NCI-H774 (cell line): ENCODE measurements at regions not wholly inside any gene's neighbourhood (a gene's known extent, or its start where the extent isn't known, plus 50 kb on each side); places are given as distances from the start of the nearest gene placed in this dataset.
"Not testable (repeated sequence)": the region's sequence is repeated elsewhere in the genome, so short reads cannot be mapped to it uniquely, and the experiment has no call there.

ENCODE experiments used
- DNase-seq: peaks from one replicate; lab custom pipeline; 2025; lab: John Stamatoyannopoulos, UW

DNA sequence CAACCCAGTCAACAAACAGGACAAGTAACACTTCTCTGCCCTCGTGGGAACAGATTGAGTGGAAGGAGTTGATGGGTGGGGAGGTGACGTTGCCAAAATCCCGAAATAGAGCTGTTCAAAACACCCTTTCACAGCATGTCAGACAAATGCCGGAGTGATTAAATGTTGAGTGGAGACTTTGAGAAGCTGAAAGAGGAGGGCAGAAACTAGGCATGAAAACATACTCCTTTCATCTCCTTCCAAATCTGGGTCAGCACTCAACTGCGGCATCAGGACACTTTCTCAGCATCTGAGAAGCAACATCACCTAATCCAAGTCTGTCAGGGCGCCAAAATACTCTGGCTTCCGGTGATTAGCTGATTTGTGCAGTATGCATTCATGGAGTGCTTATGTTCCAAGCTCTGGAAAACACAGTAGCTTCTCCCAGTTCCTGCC, 51.5 kb upstream of the MRI1 start:
- no peak for DNase-seq

DNA sequence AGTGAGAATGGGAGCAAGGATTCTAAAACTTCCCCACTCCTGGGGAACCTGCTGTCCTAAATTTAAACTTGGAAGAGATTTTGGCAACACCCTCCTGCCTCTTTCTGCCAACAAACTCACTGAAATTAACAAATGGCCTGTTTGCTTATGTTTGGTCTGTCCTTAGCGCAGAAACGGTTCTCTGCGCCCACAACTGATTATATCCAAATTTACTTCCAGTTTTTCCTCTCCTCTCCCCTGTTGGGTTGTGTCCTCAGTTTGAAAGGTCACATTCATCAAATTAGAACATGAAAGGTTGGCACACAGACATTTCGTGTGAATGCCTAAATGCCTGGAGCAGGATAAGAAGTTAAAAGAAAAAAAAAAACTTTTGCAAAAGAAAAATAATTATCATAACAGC, 56.4 kb upstream of the MRI1 start:
- DNase-seq = no peak

DNA sequence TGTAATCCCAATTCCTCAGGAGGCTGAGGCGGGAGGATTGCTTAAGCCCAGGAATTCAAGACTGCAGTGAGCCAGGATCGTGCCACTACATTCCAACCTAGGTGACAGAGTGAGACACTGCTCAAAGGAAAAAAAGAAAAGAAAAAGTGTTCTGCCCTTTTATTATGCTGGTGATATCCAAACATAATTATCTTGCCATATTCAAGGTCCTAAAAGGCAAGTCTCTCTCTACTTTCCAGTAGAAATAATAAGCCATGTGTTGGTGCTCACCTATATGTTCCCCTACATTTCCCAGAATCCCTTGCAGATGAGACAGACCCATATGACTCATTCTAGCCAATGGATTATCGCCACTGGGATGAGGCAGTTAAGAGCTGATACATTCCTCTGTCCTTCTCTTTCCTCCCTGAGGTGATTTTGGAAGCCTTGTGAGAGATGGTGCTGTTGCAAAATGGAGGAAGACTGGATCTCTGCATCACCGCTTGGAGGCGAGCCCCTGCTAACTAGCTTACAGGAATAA, 58.3 kb upstream of the MRI1 start:
- no peak for DNase-seq

DNA sequence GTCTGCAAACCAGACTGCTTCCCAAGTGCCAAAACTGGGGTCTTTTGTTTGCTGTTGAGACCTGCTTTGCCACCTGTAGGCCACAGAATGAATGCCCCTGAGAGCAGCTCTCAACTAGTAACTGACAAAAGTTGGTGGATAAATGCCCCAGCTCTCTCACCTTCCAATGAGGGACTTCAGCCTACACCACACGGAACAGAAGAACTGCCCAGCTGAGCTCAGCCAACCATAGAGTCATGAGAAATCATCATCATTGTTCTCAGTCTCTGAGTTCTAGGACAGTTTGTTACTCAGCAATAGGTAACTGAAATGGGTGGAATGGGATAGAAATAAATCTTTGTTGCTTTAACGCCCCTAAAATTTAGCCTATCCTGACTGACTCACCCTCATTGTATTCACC, 59.1 kb upstream of the MRI1 start:
- DNase-seq = no peak

DNA sequence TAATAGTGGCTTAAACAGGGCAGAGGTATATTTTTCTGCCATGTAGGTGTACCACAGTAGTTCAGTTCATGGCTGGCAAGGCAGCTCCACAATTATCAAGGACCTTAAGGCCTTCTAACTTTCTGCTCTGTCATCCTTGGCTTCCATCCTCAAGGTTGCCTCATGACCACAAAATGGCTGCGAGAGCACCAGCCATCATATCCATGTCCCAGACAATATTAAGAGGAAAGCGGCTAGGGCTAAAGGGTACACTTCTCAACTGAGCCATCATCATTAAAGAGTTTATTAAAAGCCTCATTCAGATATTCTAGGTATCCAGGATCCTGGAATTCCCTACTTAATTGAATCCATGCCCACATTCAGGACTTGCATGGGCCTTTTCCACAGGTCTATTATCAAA, 62.7 kb upstream of the MRI1 start:
- no peak for DNase-seq

DNA sequence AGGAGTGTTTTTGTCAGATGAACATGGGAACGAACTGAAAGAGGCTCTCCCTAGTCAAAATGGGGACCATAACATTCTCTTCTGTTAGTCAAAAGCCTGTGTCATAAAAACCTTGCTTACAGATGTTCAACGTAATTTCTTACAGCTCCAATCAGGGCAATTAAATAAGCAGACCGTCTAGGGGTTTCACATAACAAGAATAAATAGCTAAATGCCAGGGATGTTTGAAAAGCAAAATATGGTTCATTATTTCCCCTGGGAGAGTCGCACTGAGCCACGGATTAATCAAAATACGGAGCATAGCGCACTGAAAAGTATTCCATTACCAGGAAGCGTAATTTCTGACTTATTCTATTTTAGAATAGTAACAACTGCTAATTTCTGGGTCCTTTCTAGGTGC, 63.7 kb upstream of the MRI1 start:
- DNase-seq = no peak

DNA sequence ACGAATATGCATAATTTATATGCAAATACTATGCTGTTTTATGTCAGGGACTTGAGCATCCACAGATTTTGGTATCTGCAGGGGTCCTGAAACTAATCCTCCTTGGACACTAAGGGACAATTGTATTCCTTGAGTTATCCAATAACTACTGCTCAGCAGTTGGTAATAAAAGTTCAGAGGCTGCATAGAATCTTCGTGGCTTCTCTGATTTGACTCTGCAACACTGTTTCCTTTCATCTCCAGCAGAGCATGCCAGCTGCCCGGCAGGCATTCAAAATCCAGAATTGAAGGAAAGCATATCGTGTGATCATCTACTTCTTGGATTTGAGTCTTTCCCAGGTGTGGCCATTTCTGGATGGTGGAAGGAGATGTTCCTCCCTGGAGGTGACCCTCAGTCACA, 64.5 kb upstream of the MRI1 start:
- no peak for DNase-seq

DNA sequence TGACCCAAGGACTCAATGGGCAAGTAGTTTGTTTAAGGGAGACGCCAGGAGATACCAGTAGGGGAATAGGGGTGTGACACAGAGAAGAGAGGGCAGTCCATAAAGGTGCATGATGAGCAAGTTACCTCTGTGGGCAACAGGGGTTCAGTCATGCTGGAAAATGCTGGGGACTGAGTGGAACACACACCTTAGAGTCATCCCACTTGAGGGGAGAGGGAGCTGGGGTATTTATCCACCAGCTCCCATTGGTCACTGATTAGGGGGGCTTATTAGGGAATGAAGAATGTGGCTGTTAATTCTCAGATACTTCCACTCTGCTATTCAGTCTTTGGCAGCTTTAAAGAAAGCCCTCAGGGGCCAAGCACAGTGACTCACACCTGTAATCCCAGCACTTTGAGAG, 67.5 kb upstream of the MRI1 start:
- no peak for DNase-seq

DNA sequence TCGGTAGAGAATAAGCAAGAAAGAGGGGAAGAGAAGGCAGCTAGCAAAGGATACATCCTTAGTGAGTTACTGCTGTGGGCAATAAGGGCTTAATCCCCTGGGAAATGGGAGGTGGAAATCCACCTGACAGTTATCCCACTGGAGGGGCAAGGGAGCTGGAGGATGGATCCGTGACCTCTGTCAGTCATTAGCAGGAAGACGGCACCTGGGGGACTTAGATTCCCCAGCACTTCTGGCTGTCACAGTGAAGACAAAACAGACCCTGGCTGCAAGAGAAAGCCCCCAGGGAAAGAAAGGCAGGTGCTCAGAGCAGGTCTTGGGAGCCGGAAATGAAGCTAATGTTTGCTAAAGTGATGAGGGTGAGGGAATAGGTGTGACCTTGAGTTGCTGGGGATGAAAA, 70.4 kb upstream of the MRI1 start:
- DNase-seq = no peak

DNA sequence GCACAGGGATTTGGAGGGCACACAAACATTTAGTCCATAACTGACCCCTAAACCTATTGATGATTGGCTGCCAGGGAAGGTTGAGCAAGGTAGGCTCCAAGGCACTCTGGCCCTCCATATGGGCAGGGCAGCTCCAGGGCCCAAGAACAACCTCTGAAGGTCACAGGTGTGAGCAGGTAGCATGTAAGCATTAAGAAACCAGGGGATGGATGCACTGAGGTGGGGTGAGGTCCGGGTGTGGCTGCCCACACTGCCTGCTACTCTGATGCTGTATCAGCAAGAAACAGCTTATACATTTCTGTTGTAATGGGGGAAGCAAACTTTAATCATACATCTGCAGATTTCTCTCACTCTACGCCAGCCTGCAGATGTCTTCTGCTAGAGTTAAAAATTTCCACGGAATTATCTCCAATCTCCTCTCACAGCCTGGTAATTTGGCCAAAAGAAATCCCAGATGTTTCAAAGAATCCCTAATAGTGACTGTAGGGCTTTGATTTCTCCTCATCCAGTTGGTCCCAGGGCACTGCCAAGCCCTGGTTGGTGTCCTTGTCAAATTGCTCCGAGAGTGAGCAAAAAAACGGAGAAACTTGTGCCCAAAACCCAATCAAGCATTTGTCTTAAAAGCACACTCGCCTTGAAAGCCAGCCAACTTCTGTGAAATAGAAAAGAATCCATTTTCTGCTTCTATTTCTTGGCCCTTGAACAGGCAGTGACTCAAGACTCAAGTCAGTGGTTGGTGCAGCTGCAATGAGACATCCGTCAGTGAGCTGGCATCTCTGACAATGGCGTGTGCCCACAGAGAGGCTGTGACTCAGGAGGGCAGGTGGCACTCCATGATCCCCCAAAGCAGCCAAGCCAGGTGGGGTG, 72.5 kb upstream of the MRI1 start:
- DNase-seq = no peak

DNA sequence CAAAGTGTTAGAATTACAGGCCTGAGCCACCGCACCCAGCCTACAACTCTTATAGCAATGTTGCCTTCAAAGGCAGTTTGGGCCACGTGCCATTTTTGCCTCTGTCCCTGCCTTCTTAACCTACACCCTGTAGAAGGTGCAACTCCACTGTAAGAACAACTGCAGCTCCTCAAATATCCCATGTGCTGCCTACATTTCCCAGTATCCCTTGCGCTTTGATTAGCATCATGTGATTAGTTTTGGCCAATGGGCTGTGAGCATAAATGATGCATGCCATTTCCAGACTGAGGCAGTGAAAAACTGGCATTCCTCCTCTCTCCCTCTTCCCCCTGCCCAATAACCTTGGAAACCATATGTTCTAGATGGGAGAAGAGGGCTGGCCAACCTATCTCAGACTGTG, 75.2 kb upstream of the MRI1 start:
- DNase-seq = no peak

DNA sequence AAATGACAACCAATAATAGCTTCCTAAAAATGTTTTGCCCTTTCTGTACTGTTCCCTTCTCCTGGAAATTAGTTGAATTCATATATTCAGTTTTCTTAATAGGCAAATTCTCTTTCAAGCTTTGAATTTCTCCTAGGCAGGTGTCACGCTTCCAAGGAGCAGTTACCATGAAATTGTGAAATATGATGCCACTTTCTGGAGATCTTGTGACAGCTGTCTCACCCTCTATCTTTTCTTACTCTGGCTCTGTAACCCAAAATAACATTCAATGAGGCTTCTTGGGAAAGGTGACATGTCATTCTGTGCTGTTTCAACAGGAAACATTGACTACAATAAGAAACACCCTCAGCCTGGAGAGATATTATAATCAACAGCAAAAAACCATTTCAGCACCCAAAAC, 80.3 kb upstream of the MRI1 start:
- no peak for DNase-seq

DNA sequence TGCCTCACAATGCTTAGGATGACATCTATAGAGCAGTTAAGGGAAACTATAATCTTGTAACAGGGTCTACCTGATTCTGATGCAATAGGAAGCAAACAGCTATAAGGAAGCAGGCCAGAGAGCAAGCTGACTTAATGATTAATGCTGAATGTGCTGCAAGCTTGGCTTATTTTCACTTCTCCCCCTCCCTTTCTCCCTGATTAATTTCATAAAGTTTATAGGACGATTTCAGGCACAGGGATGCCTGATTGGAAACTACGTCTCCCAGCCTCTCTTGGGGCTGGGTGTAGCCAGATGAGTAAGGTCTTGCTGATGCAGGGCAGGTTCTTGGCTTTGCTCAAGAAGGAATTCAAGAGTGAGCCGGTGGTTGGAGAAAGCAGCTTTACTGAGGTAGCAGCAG, 82.8 kb upstream of the MRI1 start:
- no peak for DNase-seq

DNA sequence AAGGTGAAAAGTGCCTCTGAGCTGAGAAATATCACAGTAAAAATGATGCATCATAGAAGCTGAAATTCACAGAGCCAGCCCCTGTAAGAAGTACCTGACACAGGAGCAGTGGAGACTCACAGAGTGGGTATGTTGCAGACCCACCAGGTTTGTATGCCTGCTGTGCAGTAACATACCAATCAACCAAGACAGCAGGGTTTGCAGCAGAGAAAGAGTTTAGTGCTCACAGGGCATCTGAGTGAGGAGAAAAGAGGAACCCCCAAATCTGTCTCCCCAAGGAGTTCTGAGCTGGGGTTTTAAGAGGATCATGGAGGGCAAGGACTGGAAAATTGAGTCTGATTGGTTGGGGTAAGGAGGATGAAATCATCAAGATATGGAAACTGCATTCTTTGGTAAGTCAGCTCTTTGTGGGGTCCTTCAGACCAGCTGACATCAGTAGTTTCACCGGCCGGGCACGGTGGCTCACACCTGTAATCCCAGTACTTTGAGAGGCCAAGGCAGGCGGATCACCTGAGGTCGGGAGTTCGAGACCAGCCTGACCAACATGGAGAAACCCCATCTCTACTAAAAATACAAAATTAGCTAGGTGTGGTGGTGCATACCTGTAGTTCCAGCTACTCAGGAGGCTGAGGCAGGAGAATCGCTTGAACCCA, 83.5 kb upstream of the MRI1 start:
- DNase-seq = not testable (repeated sequence)

DNA sequence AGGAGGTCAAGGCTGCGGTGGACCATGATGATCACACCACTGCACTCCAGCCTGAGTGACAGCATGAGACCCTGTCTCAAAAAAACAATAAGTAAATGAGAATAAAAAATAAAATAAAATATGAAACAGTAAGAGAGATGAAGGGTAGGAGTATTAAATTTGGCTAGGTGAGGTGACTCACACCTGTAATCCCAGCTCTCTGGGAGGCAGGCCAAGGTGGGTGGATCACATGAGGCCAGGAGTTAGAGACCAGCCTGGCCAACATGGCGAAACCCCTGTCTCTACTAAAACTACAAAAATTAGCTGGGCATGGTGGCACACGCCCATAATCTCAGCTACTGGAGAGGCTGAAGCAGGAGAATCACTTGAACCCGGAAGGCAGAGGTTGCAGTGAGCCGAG, 87.4 kb upstream of the MRI1 start:
- not testable (repeated sequence) for DNase-seq

DNA sequence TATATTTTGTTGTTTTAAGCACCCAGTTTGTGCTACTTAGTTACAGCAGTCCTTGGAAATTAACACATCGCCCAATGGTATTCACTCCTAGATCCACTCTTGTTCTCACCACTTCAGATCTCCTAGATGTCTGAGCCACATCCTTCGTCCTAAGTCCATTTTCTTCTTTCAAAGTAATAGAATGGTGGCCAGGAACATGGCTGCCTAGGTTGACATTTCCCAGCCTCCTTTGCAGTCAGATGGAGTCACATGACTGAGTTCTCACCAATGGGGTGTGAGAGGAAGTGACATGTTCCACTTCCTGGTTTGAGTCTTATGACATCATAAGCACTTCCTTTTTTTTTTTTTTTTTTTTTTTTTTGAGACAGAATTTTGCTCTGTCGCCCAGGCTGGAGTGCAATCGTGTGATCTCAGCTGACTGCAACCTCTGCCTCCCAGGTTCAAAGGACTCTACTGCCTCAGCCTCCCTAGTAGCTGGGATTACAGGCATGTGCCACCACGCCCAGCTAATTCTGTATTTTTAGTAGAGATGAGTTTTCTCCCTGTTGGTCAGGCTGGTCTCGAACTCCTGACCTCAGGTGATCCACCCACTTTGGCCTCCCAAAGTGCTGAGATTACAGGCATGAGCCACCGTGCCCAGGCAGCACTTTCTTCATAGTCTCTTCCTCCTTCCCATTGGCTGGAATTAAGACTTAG, 91.7 kb upstream of the MRI1 start:
- not testable (repeated sequence) for DNase-seq

DNA sequence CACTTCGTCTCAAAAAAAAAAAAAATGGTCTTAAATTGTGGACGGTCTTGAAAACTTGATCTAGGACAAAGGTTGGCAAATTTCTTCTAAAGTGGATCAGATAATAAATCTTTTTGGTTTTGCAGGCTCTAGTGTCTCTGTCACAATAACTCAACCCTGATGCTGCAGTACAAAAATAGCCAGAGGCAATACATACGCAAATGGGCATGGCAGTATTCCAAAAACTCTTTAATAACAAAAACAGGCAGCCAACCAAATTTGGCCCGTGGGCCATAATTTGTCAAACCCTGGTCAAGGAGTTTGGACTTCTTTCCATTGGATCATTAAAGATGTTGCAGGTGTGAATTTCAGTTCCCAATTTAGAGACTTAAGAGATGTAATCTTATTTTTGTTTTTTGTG, 93.5 kb upstream of the MRI1 start:
- DNase-seq = no peak

DNA sequence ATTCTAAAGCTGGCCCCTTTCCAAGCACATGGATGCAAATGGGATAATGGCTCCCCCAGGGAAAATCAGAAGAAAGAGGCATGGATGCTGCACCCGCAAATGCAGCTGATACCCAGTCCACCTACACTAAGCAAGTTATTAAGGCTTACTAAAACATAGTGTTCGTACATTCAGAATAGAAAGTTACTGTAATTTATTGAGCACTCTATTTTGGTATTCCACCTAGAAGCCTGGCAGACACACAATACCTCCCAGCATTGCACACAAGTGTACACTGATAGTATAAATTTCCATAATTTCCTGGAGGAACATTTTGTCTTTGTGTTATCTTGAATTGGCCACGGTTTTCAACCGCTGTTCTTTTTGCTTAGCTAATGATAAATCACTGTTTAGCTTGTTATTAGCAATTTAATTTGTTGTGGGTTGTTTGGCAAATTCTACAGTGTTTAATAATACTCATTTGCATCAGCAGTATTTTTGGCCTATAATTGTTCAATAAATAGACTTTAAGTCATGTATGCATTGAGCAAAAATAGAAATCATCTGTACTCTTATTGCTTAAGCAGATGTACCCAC, 94.5 kb upstream of the MRI1 start:
- no peak for DNase-seq

DNA sequence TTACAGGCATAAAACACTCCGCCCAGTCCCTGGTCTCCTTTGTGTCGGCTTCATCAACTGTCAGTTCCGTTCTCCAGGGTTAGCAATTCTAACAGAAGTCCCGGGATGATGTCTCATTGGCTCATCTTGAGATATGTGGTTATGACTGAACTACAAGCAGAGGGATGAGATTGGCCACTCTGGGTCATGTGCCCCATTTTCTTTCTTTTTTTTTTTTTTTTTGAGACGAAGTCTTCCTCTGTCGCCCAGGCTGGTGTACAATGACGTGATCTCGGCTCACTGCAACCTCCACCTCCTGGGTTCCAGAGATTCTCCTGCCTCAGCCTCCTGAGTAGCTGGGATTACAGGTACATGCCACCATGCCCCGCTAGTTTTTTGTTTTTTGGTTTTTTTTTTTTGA, 95.4 kb upstream of the MRI1 start:
- DNase-seq = no peak

DNA sequence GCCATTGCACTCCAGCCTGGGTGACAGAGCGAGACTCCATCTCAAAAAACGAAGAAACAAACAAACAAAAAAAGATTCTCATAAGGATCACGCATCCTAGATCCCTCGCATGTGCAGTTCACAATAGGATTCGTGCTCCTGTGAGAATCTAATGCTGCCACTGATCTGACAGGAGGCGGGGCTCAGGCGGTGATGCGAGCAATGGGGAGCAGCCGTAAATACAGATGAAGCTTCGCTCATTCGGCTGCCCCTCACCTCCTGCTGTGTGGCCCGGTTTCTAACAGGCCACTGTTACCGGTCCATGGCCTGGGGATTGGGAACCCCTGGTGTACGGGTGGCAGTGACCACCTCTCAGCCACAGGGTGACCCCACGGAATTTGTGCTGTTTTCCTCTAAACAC, 98.2 kb upstream of the MRI1 start:
- no peak for DNase-seq

DNA sequence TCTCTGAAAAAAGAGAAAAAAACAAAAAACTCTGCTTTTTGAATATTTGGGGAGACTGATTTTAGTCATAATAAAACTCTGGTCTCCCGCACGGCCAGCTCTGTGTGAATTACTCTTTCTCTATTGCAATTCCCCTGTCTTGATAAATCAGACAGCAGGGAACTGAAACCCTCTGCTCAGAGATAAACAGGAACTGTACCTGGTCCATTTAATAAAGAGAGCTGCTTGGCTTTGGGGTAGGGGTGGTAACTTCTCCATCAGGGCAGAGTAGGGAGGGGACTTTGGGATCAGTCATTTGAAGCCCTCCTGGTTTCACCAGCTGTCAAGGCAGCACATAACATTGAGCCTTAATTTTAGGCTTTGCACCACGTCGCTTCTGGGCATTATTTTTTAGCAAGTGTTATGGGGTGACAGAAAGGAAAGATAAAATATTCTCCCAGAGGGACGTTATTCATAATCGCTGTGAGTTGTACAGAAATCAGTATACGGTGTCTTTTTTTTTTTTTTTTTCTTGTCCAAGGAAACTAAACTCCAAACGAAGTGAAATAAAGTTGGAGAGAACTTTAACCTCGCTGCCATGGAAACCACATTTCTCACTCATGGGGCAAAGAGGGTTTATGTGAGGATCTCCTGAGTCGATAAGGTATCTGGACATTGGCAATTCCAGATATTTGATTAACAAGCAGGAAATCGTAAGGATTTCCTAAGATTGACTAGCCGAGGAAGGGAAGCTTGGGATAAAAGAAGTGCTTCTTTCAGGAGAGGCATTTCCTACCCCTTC, 99.0 kb upstream of the MRI1 start:
- DNase-seq = no peak
